Activated naive CD4-positive, alpha-beta T cell treated with anti-CD3 and anti-CD28 coated beads for 36 hours (primary cell): ENCODE measurements at regions not wholly inside any gene's neighbourhood (a gene's known extent, or its start where the extent isn't known, plus 50 kb on each side); places are given as distances from the start of the nearest gene placed in this dataset.

Source experiments
- CTCF ChIA-PET: fragments of 350-600 bp; sonication (Branson Sonifier 250); formaldehyde crosslinking; loops from one replicate; lab custom pipeline; 2021; ENCODE audit warnings: antibody characterized with exemption; lab: Charles Lee
- DNase-seq: peaks from one replicate; pipeline ENCODE4 v3.0.0-alpha.2; 2020
- H3K27ac Mint-ChIP-seq: one replicate; pipeline ENCODE4 v1.8.0; 2021; ENCODE audit warnings: mild to moderate bottlenecking, mixed read lengths
- H3K27me3 Mint-ChIP-seq: one replicate; pipeline ENCODE4 v1.8.0; 2021; ENCODE audit warnings: low read depth, mixed read lengths
- H3K36me3 Mint-ChIP-seq: one replicate; pipeline ENCODE4 v1.8.0; 2021; ENCODE audit warnings: low read depth, mixed read lengths
- H3K4me1 Mint-ChIP-seq: one replicate; pipeline ENCODE4 v1.8.0; 2021; ENCODE audit warnings: low read depth, mixed read lengths
- H3K4me3 Mint-ChIP-seq: one replicate; pipeline ENCODE4 v1.8.0; 2021; ENCODE audit warnings: mild to moderate bottlenecking, moderate library complexity, mixed read lengths
- H3K9me3 Mint-ChIP-seq: one replicate; pipeline ENCODE4 v1.8.0; 2021; ENCODE audit warnings: mixed read lengths
- intact Hi-C: fragments of 100-400 bp; cut with micrococcal nuclease; formaldehyde crosslinking; loops from one replicate; pipeline ENCODE4 v1.15.1; 2023

- no peak overlapping the region for H3K4me3 Mint-ChIP-seq
- no peak overlapping the region for H3K27ac Mint-ChIP-seq
- intact Hi-C loops, result no loop called here
- no peaks in the 10 kb centered on the region for H3K9me3 Mint-ChIP-seq
- no peaks in the 10 kb centered on the region for H3K4me1 Mint-ChIP-seq
- H3K27me3 Mint-ChIP-seq, result peaks cover 21% of the 10 kb centered on the region
- H3K36me3 Mint-ChIP-seq, result no peaks in the 10 kb centered on the region
- DNase-seq, result no peak
- CTCF ChIA-PET, result no interaction called here
Measured at GRCh38 chr20:62557462-62557861, 81.7 kb upstream of the GATA5 start.

DNA sequence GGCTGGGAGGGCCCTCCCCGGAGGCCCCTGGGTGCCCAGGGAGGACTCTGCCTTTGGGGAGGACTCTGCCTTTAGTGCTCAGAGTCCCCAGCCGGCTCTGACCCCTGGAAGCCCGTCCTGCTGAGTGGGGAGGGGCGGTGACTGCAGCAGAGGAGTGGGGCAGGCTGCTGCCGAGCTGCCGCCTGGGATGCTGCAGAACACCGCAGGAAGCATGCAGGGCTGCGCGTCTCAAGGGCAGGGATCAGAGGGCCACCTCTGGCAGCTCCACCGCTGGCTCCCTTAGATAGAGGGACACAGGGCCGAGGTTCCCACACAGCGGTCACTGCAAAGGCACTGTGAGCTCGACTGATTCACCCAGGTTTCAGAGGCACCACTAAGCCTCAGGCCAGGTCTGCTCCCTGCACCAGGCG lies 82.2 kb upstream of the GATA5 start:
- intact Hi-C loops, result no loop called here
- no peak for DNase-seq
- no peak overlapping the region for H3K27ac Mint-ChIP-seq
- H3K36me3 Mint-ChIP-seq, result no peaks in the 10 kb centered on the region
- no peaks in the 10 kb centered on the region for H3K4me1 Mint-ChIP-seq
- CTCF ChIA-PET, result no interaction called here
- H3K9me3 Mint-ChIP-seq, result no peaks in the 10 kb centered on the region
- H3K27me3 Mint-ChIP-seq, result peaks cover 17% of the 10 kb centered on the region
- no peak overlapping the region for H3K4me3 Mint-ChIP-seq

DNA sequence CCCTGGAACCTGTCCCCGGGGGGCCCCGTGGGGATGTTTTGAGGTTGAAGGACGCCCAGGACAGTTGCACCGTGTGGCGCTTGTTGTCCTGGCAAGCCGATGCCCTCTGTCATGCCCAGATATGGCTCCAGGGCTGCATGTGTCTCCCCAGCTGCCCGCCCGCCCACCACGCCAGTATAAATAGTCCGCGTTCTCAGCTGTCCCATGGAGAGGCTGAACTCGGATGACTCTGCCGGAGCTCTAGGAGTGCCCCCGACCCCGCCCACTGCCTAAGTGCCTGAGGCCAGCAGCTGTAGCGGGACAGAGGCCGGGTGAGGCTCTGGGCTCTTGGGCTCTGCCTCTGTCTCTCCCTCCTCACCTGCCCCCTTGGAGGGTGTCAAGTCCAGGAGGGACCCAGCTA lies 83.0 kb upstream of the GATA5 start:
- Mint-ChIP-seq H3K36me3 (no peaks in the 10 kb centered on the region), H3K4me1 (no peaks in the 10 kb centered on the region), H3K27ac (no peak overlapping the region), H3K9me3 (no peaks in the 10 kb centered on the region), H3K4me3 (no peak overlapping the region), H3K27me3 (peaks cover 12% of the 10 kb centered on the region)
- CTCF ChIA-PET, result interaction anchor here (0.6 kb wide), 1 partner anchor 1345 kb away, joined by 3 read pairs; no protein-coding TSS in a partner anchor
- intact Hi-C loops, result no loop called here
- DNase-seq, result no peak

DNA sequence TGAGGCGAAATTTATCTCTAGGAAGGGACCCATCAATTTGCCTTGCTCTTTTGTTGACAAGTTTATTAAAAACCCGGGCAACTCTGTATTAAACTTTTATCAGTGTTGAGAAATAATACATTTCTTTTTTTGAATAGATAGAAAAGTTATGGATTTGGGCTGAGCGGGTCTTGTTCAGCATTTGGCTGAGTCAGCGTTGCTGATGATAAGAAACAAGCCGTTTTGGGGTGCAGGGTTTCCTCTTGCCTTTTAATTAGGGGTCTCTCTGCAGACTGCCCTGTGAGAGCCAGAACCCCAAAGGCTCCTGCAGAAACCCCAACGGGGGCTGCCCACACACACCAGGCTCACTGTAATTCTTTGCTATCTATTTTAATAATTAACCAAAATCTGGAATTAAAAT lies 82.1 kb upstream of the SLCO4A1 start:
- CTCF ChIA-PET, result interaction anchor here (1.0 kb wide), 1 partner anchor 15 kb away, joined by 5 read pairs; no protein-coding TSS in a partner anchor
- H3K4me1 Mint-ChIP-seq, result no peaks in the 10 kb centered on the region
- no peak overlapping the region for H3K4me3 Mint-ChIP-seq
- H3K27me3 Mint-ChIP-seq, result peaks cover 6% of the 10 kb centered on the region
- no peak overlapping the region for H3K27ac Mint-ChIP-seq
- no peak for DNase-seq
- H3K9me3 Mint-ChIP-seq, result no peaks in the 10 kb centered on the region
- intact Hi-C loops, result no loop called here
- H3K36me3 Mint-ChIP-seq, result no peaks in the 10 kb centered on the region

DNA sequence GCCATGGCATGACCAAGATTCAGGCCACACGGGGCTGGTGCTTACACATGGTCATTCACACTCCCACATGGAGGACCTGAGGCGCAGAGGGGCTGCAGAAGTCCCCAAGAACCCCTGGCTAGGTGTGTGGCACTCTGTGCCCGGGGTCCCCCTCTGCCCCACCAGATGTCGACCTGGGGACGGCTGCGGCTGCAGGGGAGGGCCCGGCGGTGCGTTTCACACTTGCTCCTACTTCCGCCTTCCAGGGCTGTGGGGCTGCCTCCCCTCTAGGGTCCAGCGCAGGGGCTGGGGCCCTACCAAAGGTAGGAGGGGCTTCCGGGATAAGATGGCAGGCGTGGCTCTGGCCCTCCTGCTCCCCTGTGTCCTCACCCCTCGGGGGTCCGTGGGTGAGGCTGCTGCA lies 81.1 kb upstream of the SLCO4A1 start:
- Mint-ChIP-seq H3K4me1 (no peaks in the 10 kb centered on the region), H3K27ac (no peak overlapping the region), H3K36me3 (no peaks in the 10 kb centered on the region), H3K27me3 (peaks cover 6% of the 10 kb centered on the region), H3K9me3 (no peaks in the 10 kb centered on the region), H3K4me3 (no peak overlapping the region)
- DNase-seq, result no peak
- CTCF ChIA-PET, result no interaction called here
- intact Hi-C loops, result no loop called here

DNA sequence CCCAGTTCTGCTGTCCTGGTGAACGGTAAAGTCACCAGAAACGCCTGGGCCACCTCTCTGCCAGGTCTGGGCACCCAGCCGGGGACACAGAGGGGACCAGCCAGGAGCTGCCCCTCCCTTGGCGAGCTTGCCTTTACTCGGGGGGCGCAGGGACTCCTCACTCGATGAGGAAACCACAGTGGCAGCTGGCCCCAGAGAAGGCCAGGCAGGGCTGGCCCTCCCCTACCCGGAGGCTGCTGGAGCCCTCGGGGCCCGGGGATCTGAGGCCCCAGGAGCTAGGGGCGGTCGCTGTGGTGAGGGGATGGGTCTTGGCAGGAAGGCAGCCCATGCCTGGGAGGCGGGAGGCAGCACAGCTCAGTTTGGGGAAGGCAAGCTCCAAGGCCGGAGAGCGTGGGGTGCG lies 80.4 kb upstream of the SLCO4A1 start:
- intact Hi-C loops, result no loop called here
- Mint-ChIP-seq H3K27me3 (peaks cover 6% of the 10 kb centered on the region), H3K36me3 (no peaks in the 10 kb centered on the region), H3K27ac (no peak overlapping the region), H3K4me3 (no peak overlapping the region), H3K4me1 (no peaks in the 10 kb centered on the region), H3K9me3 (no peaks in the 10 kb centered on the region)
- CTCF ChIA-PET, result no interaction called here
- DNase-seq, result no peak

DNA sequence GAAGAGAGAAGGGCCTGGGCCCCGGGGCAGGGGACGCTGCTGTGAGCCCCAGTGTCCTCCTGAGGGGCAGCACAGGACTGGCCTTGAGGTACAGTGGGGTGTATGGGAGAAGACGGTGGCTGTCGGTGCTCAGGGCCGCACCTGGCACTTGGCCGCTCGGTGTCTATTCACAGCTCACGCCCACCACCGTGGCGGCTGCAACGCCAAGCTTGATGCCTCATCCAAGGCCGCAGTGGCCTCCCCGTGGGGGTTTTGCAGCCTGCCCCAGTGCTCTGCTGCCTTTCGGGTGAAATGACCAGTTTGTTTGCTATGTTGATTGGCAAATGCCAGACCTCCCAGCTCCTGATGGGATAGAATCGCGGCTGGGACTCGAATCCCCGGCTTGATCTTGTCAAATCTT lies 79.5 kb upstream of the SLCO4A1 start:
- Mint-ChIP-seq H3K9me3 (no peaks in the 10 kb centered on the region), H3K27me3 (peaks cover 4% of the 10 kb centered on the region), H3K4me1 (no peaks in the 10 kb centered on the region), H3K36me3 (no peaks in the 10 kb centered on the region), H3K27ac (no peak overlapping the region), H3K4me3 (no peak overlapping the region)
- no peak for DNase-seq
- CTCF ChIA-PET, result no interaction called here
- intact Hi-C loops, result no loop called here

DNA sequence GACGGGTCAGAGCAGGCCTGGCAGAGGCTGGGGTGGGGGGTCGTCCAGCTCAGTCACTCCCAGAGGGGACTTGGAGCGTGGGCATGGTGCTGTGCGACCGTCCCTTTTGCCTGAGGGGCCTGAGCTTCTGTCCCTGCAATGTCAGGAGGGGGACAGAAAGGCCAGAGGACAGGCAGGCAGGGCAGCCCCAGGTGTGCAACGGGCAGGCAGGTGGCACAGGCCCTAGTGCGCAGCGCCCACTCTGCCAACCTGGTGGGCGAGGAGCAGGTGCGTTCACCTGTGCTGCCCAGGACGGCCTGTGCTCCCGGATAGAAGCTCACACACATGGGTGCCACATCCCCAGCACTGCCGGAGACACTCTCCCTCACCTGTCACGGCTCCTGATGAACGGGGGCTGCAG lies 78.7 kb upstream of the SLCO4A1 start:
- Mint-ChIP-seq H3K27me3 (peaks cover 4% of the 10 kb centered on the region), H3K4me3 (no peak overlapping the region), H3K4me1 (no peaks in the 10 kb centered on the region), H3K9me3 (no peaks in the 10 kb centered on the region), H3K27ac (no peak overlapping the region), H3K36me3 (no peaks in the 10 kb centered on the region)
- no peak for DNase-seq
- CTCF ChIA-PET, result no interaction called here
- intact Hi-C loops, result no loop called here

DNA sequence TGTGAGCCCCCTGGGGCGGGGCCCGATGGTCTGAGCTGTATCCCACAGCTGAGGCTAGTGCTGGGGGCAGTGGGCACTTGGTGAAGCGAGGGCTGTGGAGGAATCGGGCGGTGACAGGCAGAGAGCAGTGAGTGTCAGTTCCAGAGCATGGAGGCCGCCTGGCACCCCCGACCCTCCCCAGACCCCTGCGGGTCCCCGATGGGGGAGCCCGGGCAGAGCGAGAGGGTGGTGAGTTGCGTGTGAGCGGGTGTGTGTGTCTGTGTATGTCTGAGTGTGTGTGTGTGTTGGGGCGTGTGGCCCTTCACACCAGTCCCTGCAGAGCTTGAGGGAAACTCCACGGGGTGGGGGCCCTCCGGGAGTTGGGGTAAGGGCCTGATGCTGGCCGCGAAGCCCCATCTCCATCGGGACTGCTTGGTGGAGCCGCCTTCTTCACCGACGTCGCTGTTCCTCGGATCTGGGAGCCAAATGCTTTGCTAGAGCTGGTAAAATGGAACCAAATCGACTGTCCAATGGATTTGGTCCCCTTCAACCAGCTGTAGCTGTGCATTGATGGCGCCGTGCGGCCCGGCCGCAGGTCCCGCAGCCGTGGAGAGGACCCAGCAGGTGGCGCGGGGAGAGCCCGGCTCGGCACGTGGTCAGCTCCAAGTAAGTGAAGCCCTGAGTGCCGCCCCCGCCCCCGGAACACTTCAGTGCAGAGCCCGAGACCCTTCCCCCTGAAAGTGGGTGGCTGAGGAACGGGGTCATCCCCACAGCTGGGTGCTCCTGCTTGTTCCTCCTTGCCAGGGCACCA lies 77.7 kb upstream of the SLCO4A1 start:
- CTCF ChIA-PET, result no interaction called here
- H3K27me3 Mint-ChIP-seq, result peaks cover 9% of the 10 kb centered on the region
- intact Hi-C loops, result no loop called here
- H3K9me3 Mint-ChIP-seq, result no peaks in the 10 kb centered on the region
- no peak overlapping the region for H3K4me3 Mint-ChIP-seq
- no peaks in the 10 kb centered on the region for H3K4me1 Mint-ChIP-seq
- no peaks in the 10 kb centered on the region for H3K36me3 Mint-ChIP-seq
- no peak for DNase-seq
- no peak overlapping the region for H3K27ac Mint-ChIP-seq

DNA sequence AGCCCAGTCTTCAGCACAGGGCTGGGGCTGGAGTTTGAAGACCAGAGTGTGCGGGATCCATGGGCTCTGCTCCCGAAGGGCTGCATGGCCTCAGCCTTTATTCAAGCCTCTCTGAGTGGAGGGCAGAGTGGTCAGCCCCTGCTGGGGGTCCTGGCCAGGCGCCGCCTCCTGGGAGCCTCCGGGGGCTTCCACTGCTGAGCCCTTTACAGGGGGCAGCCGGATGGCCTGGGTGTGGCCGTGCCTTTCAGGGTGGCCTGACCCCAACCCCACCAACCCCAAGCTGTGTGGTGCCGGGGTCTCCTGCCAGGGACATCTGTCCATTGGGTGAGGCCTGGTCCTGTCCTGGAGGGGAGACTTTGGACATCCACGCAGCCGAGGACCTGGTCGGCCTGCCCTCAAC lies 76.0 kb upstream of the SLCO4A1 start:
- DNase-seq, result no peak
- intact Hi-C loops, result no loop called here
- CTCF ChIA-PET, result no interaction called here
- Mint-ChIP-seq H3K36me3 (no peaks in the 10 kb centered on the region), H3K9me3 (no peaks in the 10 kb centered on the region), H3K4me3 (no peak overlapping the region), H3K4me1 (peaks cover 2% of the 10 kb centered on the region), H3K27me3 (peaks cover 14% of the 10 kb centered on the region), H3K27ac (no peak overlapping the region)

- peaks cover 3% of the 10 kb centered on the region for H3K4me1 Mint-ChIP-seq
- no peak overlapping the region for H3K4me3 Mint-ChIP-seq
- H3K27me3 Mint-ChIP-seq, result peaks cover 11% of the 10 kb centered on the region
- no peak for DNase-seq
- intact Hi-C loops, result no loop called here
- no peak overlapping the region for H3K27ac Mint-ChIP-seq
- no peaks in the 10 kb centered on the region for H3K36me3 Mint-ChIP-seq
- H3K9me3 Mint-ChIP-seq, result no peaks in the 10 kb centered on the region
- CTCF ChIA-PET, result no interaction called here
Measured at GRCh38 chr20:62566771-62567170, 75.5 kb upstream of the SLCO4A1 start.

- Mint-ChIP-seq H3K4me1 (peaks cover 3% of the 10 kb centered on the region), H3K36me3 (no peaks in the 10 kb centered on the region), H3K4me3 (no peak overlapping the region), H3K27me3 (peaks cover 11% of the 10 kb centered on the region), H3K9me3 (no peaks in the 10 kb centered on the region), H3K27ac (no peak overlapping the region)
- CTCF ChIA-PET, result no interaction called here
- no peak for DNase-seq
- intact Hi-C loops, result no loop called here
Measured at GRCh38 chr20:62567246-62568044, 74.9 kb upstream of the SLCO4A1 start.

- Mint-ChIP-seq H3K4me1 (peaks cover 3% of the 10 kb centered on the region), H3K9me3 (no peaks in the 10 kb centered on the region), H3K4me3 (no peak overlapping the region), H3K27ac (no peak overlapping the region), H3K27me3 (peaks cover 11% of the 10 kb centered on the region), H3K36me3 (no peaks in the 10 kb centered on the region)
- CTCF ChIA-PET, result interaction anchor here (0.7 kb wide), 1 partner anchor 72 kb away, joined by 3 read pairs; no protein-coding TSS in a partner anchor
- intact Hi-C loops, result no loop called here
- DNase-seq, result no peak
Measured at GRCh38 chr20:62568045-62568389, 74.3 kb upstream of the SLCO4A1 start.
